ENCODE measurements at regions not wholly inside any gene's neighbourhood (a gene's known extent, or its start where the extent isn't known, plus 50 kb on each side); places are given as distances from the start of the nearest gene placed in this dataset.

DNA sequence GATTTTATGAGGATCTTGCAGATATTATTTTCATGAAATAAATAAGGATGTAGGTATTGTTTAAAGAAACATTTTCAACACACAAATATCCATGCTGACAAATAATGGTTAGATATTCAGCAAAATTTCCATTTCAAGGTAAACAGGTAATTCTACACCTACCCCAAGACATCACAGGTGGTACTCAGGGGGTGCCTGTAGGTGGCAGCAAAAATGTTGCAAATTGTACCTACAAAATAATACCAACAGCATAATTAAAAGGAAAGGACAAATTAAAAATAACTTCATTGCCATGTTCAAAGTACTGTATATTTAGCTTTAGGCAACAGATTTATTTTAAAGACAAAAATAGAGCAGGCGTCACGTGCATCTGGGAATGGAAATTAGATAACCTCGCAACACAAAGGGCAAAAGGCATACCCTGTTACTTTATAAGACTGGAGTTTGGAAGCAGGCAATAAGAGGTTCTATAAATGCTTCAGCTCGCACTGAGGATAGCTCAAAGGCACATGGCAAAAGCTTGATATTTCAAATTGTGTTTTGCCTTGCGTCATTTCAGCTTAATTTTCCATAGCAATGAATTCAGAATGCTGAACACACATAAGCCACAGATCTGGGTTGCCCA lies 630.5 kb downstream of the TDRD15 start:
- Histone ChIP-seq H3K4me1 (no peaks in the 10 kb centered on the region), H3K36me3 (no peaks in the 10 kb centered on the region), H3K4me3 (ENCODE audit: low read depth, low read length) (no peak overlapping the region), H3K9me3 (no peaks in the 10 kb centered on the region), H3K27me3 (no peaks in the 10 kb centered on the region)
- TF ChIP-seq, protein P1, sequence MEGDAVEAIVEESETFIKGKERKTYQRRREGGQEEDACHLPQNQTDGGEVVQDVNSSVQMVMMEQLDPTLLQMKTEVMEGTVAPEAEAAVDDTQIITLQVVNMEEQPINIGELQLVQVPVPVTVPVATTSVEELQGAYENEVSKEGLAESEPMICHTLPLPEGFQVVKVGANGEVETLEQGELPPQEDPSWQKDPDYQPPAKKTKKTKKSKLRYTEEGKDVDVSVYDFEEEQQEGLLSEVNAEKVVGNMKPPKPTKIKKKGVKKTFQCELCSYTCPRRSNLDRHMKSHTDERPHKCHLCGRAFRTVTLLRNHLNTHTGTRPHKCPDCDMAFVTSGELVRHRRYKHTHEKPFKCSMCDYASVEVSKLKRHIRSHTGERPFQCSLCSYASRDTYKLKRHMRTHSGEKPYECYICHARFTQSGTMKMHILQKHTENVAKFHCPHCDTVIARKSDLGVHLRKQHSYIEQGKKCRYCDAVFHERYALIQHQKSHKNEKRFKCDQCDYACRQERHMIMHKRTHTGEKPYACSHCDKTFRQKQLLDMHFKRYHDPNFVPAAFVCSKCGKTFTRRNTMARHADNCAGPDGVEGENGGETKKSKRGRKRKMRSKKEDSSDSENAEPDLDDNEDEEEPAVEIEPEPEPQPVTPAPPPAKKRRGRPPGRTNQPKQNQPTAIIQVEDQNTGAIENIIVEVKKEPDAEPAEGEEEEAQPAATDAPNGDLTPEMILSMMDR (IDR thresholded peaks at IDR 0.05; ENCODE audit: low read depth, low read length): peak; percentile 68
- DNase-seq: no peak

DNA sequence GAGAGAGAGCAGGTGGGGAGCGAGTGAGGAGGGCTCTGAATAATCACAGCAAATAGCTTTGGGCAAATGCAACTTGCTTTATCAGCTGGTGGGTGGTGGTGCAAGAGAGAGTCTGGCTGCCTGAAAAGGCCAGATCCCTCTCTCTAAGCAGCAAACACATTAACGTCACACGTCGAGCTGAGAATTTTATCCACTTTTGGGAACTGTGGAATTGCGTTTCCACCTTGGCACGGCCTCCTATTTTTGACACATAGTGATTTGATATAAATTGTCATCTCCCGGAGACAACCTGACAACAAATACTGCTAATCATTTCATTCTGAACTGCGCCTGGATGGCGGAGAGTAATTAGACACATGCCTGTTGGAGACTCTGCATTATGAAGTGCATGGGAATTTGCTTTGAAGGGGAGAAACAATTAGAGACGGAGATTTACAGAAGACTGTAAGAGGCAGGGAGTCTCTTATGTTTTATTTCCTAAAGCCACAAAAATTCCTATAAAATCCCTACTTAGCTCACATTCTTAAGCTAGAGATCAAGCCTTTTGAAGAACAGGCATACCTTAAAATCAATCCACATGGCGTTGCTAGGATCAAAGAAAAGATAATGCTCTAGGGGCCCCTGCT lies 634.1 kb downstream of the TDRD15 start:
- Histone ChIP-seq H3K27me3 (no peaks in the 10 kb centered on the region), H3K4me1 (no peaks in the 10 kb centered on the region), H3K36me3 (no peaks in the 10 kb centered on the region), H3K9me3 (no peaks in the 10 kb centered on the region), H3K4me3 (ENCODE audit: low read depth, low read length) (no peak overlapping the region)
- TF ChIP-seq, protein P1 (IDR thresholded peaks at IDR 0.05; ENCODE audit: low read depth, low read length): no peak
- DNase-seq: peak; percentile 6

DNA sequence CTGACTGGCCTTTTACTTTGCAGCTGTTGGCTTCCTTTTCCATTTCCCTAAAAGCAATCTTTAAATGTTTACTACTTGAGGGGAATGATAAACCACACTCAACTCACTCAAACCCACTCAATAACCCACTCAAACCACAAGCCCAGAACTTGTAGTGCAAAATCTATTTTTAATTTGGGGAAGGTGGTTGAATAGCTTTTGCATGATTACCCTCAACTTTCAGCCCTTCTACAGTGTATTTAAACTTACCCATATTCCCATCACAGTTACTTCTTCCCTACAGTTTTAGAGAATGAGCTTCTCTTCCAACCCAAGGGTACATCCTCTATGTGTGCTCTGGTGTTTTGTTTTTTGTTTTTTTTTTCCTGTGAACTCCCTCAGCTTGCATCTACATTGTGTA lies 636.1 kb downstream of the TDRD15 start:
- TF ChIP-seq, protein P1 (IDR thresholded peaks at IDR 0.05; ENCODE audit: low read depth, low read length): no peak
- DNase-seq: no peak
- Histone ChIP-seq H3K9me3 (no peaks in the 10 kb centered on the region), H3K4me1 (no peaks in the 10 kb centered on the region), H3K4me3 (ENCODE audit: low read depth, low read length) (no peak overlapping the region), H3K27me3 (no peaks in the 10 kb centered on the region), H3K36me3 (no peaks in the 10 kb centered on the region)

DNA sequence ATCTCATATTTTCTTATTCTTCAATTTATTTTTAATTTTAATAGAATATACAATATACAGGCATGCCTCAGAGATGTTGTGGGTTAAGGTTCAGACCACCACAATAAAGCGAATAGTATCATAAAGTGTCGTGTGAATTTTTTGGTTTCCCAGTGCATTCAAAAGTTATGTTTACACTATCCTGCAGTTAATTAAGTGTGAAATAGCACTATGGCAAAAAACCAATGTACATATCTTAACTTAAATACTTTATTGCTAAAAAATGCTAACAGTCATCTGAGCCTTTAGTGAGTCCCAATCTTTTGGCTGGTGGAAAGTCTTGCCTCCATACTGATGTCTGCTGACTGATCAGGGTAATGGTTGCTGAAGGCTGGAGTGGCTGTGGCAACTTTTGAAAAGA lies 637.6 kb downstream of the TDRD15 start:
- no peaks in the 10 kb centered on the region for H3K36me3 ChIP-seq
- no peaks in the 10 kb centered on the region for H3K27me3 ChIP-seq
- no peaks in the 10 kb centered on the region for H3K9me3 ChIP-seq
- no peaks in the 10 kb centered on the region for H3K4me1 ChIP-seq
- H3K4me3 ChIP-seq (ENCODE audit: low read depth, low read length): no peak overlapping the region
- TF ChIP-seq, protein P1 (IDR thresholded peaks at IDR 0.05; ENCODE audit: low read depth, low read length): no peak
- no peak for DNase-seq

DNA sequence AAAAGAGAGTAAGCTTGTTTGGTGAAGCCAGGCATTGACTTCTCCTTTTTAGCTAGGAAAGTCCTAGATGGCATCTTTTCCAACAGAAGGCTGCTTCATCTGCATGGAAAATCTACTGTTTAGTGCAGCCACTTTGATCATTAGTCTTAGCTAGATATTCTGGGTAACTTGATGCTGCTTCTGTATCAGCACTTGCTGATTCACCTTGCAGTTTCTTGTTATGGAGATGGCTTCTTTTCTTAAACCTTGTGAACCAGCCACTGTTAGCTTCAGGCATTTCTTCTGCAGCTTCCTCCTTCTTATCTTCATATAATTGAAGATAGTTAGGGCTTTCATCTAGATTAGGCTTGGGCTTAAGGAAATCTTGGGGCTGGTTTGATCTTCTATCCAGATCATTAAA lies 639.7 kb downstream of the TDRD15 start:
- H3K27me3 ChIP-seq: no peaks in the 10 kb centered on the region
- no peaks in the 10 kb centered on the region for H3K9me3 ChIP-seq
- H3K4me3 ChIP-seq (ENCODE audit: low read depth, low read length): no peak overlapping the region
- no peaks in the 10 kb centered on the region for H3K4me1 ChIP-seq
- TF ChIP-seq, protein P1 (IDR thresholded peaks at IDR 0.05; ENCODE audit: low read depth, low read length): no peak
- DNase-seq: no peak
- no peaks in the 10 kb centered on the region for H3K36me3 ChIP-seq

DNA sequence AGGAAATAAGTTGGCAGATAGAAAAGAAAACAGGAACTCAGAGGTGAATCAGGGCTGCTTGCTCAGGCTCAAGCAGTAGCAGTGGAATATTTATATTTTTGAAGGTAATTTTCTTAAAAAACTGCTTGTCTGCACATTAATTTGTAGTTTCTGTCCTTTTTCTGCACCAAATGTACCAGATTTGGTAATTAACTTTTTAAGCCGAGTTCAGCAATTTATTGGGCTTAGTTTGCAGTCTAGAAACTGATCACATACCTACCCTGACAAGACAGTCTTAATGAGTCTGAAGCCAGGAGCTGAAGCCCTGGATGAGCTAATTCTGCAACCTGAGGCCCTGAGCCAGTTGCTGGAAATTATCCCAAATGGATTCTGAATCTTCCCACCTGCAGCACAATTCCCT lies 647.0 kb downstream of the TDRD15 start:
- H3K4me1 ChIP-seq: no peaks in the 10 kb centered on the region
- TF ChIP-seq, protein P1 (IDR thresholded peaks at IDR 0.05; ENCODE audit: low read depth, low read length): no peak
- no peak overlapping the region for H3K4me3 ChIP-seq (ENCODE audit: low read depth, low read length)
- no peaks in the 10 kb centered on the region for H3K9me3 ChIP-seq
- no peaks in the 10 kb centered on the region for H3K36me3 ChIP-seq
- H3K27me3 ChIP-seq: no peaks in the 10 kb centered on the region
- no peak for DNase-seq

All from BE2C (cell line).